ENCODE measurements at regions not wholly inside any gene's neighbourhood (a gene's known extent, or its start where the extent isn't known, plus 50 kb on each side); places are given as distances from the start of the nearest gene placed in this dataset.

DNA sequence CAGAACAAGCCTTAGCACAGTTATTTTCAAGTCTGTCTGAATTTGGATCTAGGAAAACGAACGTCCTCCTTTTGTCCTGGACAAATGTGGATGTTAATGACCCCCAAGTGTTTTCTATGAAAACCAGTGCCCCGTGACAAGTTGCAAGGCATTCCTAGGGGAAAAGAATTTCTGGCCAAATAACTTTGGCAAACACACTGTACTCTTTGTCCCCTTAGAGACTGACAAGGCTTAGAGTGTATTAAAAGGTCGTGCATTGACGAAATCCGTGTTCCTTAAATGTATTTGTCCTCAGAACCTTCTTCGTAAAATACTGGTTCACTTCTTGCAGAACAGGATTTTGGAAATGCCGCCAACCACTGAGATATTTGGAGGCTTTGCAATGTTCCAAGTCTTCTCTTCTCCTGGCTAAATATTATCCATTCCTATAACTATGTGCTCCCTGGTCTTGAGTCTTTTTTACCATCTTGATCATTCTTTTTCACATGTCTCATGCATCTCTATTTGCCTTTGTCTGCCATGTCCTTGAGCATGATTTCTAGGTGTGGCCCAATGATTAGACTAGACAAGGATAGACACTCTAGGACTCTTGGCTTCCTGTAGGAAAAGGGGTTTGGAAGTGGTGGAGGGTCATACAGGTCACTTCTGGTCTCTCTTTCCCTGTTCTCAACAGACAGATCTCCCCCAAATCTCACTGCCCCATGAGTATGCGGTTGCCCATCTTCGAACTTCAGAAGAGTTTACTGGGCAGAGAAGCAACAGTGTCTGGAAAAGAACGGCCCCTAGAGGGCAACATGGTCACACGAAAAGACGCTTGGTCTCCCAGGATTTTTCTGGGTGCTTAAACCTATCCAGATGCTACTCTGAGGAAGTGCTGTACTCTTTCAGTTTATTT is 117.5 kb downstream of the EDEM1 start:
- DNase-seq (ENCODE audit: low spot score): peak; percentile 54

DNA sequence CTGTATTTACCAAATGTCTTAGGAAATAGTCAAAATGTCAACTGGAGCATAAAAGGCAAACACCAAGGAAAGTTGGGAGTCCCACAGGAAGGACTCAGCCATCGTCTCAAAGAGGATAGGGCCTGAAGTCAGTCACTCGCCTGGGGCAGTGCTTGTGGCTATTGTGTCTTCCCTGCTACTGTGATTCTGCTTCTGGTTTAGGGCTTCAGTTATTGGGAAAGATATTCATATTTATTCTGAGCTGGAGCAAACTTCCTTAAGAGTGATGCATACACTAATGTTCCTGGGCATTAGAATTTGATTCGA is 118.1 kb downstream of the EDEM1 start:
- no peak for DNase-seq (ENCODE audit: low spot score)

DNA sequence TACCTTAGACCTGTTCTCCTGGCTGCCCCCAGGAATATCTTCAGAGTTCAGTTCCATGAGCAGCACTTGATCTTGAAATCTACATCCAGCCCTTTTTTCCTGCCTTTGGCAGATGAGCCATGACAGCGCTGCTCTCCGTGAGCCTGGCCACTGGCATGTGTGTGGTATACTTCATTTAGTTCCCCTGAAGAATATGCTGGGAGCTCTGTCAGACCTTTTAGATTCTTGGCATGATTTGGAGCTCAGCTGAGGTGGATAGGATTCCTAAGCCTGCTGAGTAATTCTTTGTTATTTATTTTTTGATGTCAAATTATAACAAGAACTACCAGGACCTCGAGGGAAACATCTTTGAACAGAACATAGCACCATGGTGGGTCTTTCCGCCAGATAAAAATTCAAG is 121.7 kb downstream of the EDEM1 start:
- no peak for DNase-seq (ENCODE audit: low spot score)

DNA sequence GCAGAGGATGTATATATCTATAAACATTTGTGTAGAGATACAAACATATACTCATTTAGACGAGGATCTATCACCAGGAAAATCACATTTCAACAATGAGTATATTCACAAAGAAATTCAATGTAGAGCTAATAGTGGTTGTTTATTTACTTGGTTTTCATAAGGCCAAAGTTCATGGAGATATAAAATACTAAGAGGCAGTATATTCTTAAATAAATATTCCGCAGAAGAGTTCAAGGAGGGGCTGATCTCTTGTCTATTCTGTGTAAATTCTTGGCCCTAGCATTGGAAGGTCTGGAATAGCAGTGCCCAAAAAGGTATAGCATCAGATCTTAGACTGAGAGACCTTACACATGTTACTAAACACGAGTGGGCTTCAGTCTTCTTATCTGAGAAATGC is 122.1 kb downstream of the EDEM1 start:
- DNase-seq (ENCODE audit: low spot score): no peak

DNA sequence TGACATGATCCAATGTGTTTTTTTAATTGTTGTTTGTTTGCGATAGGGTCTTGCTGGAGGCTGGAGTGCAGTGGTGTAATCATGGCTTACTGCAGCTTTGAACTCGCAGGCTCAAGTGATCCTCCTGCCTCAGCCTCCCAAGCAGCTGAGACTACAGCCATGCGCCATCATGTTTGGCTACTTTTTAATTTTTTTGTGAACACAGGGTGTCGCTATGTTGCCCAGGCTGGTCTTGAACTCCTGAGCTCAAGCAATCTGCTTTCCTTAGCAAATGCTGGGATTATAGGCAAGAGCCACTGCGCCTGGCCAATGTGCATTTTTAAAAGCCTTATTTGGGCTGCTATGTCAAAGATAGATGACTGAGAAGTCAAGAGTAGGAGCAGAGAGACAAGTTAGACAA is 123.0 kb downstream of the EDEM1 start:
- no peak for DNase-seq (ENCODE audit: low spot score)

DNA sequence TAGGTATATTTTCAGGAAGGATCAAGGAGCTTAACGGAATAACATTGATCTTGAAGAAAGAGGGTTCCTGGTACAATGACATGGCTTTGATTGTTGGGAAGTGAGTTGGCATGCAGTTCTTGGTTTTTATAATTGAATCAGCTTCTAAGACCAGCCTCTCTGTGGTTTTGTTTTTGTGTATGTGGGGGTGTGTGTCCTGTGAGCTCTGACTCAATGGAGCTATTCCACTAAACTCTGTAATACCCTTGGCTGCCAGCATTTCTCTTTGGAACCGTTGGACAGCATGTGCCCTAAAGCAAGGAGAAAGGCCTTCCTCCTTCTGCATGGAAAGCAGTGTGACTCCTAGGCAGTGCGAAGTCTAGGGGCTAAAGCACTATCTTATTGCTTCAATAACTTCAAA is 124.8 kb downstream of the EDEM1 start:
- no peak for DNase-seq (ENCODE audit: low spot score)

DNA sequence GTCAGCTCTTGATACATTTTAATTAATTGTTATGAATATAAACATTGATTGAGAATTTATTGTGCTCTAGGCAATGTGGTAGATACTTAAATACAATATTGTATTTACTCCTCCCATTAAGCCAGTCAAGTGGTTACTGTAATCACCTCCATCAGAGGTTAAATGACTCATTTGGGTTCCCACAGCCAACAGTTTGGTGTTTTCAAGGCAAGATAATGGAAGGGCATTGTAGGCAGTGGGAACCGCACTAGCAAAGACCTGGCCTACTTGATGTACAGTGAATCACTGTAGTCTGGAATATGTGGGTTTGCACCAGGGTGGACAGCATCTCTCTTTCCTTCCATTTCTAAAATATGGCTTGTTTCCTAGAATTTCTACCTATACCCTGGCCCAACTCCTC is 127.4 kb downstream of the EDEM1 start:
- no peak for DNase-seq (ENCODE audit: low spot score)

DNA sequence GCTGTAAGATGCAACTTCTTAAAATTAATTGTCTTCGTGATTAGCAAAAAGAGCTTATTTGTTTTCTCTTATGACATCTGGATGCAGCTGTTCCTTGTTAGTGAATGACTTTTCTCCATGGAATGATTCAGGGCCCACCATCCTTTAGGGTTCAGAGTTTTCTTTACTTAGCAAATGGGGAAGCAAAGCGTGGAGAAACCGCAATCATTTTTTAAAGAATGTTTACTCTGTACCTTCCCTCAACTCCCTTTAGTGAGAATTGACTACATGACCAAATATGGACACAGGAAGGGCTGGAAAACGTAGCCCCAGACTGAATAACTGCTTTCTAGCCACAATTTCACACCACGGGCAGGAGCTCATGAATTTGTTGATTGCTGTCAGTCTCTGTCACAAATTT is 130.1 kb downstream of the EDEM1 start:
- DNase-seq (ENCODE audit: low spot score): no peak

DNA sequence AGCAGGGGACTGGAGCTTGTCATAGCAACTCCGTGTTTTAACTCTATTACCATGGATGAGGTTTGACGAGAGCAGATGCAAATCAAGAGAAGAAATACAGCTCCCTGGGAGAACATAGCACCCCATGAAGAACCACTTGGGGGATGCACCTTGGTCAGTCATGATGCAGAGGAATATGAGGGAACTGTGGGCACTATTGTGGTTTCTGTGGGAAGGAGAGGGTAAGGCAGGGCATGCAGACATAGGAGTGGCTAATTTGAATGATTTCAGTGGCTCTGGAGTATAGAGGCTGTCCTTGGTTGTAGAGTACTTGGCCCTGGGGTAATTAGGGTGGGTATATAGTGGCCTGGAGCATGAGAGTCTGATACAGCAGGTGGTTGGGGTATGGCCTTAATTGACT is 131.9 kb downstream of the EDEM1 start:
- DNase-seq (ENCODE audit: low spot score): no peak

DNA sequence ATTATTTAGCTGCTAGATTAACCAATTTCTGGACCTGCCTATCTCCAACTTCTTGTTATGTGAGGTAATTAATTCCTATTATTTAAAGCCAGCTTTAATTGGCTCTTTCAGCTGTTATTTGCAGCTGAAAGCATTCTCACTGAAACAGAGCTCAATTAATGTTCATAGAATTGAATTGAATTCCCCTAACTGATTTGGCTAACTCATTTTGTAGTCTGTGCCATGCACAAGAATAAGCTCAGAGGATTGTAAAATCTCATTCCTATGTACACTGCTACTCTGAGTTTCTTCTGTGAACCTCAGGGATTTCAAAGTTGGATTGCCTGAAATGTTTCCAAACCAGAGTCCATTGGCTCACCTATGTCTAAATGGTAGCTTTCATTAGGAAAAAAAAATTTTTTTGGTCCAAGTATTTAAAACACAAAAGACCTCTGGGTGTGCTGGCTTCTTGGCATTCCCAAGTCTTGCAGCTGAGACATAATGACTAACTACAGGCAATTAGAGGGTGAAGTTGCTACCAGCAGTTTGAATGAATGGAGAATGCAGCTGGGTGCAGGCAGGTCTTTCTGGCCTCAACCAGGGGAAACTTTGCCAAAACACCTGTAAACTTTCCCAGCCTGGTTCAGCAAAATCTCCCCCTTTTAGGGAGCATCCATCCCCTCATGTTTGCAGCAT is 134.3 kb downstream of the EDEM1 start:
- no peak for DNase-seq (ENCODE audit: low spot score)

DNA sequence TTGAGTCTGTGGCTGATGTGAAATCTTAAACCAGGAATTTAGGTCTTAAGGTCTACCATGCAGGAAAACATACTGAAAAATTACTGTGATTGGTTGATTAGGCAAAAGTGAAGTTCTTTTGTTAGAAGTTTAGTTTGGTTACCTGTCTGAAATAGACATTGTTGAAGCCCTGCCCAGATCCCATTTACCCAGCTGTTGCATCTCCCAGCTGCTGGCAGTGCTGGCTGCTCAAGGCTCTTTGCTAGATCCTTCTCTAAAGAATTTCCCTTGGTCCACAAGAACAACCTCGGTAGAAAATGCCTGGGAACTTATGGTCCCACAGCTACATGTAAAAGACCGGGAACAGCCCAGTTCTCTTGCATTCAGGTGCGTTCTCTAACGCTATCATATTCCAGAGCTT is 137.3 kb downstream of the EDEM1 start:
- no peak for DNase-seq (ENCODE audit: low spot score)

DNA sequence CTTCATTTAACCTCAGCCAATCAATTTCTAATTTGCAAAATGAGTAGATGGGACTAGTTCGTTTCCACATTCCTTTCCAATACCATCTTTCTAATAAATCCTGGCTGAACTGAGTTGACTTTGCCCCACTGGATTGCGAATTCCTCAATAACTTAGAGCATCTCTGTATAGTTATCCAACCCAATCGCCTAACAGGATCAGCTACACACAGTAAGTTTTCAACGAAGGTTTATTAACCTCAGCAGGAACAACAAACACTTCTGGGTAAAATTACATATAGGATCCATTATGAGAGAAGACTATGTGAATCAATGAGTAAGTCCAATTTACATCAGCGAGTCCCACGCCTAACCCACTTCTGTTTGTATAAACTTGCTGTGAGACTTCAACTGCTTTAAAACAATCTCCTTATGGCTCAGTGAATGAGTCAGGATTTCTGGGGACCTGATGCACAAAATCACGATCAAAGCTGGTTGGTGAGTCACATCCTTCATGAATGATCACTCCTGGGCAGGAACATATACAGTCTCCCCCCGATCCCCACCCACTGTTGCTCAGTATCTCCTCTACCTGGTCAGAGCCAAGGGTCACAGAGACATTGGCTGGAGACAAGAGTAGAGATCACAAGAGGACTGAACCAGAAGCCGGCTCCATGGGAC is 142.8 kb downstream of the EDEM1 start:
- DNase-seq (ENCODE audit: low spot score): no peak

DNA sequence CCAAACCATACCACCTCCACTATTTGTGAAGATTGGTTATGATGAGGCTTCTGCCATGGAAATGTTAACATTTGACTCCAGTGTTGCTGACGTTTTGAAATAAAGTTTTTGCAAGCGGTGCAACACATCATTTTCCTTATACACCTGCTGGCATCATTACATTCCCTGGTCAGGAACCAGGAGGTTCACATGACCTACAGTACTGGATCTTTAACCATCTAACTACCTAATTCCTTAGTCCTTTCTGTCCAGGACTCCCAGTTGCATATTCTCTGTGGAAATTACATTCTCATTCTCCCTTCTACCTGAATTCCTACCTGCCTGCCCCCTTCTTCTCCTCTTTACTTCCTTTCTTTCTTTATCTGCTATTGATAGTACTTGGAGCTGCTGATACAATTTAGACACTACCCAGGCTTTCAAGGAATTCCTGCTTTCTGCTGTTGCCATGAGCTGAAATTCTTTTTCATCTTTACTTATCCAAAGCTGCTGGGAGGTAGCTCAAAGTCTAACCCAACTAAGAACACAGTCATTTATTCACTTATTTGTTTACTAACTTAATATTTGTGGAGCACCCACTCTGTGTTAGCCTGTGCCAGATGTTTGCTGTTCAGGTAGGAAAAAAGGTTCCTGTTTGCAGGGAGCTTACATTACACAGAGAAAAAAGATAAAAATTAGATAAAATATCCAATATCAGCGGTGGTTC is 144.2 kb downstream of the EDEM1 start:
- DNase-seq (ENCODE audit: low spot score): no peak

DNA sequence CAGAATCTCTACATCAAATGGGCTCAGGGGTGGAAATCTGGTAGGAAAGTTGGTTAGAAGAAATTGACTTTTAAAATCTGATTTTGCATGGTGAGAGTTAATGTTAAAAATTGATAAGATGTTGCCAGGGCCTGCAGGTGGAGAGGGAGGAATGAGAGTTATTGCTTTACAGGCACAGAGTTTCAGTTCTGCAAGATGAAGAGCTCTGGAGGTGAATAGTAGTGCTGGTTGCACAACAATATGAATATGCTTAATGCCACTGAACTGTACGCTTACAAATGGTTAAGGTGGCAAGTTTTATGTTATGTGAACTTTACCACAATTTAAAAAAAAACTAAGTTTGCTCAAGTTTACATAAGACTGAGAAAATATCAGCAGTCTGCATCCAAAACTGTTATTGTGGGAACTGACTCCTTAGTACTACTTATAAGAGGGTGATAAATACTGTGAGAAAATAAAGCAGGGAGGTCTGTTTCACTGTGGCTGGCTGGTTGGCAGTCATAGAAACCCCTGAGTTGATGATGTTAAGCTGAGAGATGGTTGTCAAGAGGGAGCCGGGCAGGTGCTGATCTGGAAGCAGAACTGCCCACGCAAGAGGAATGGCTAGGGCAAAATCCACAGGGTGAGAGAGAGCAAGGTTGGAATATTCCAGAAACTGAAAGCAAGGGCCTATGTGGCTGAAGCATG is 144.9 kb downstream of the EDEM1 start:
- no peak for DNase-seq (ENCODE audit: low spot score)

DNA sequence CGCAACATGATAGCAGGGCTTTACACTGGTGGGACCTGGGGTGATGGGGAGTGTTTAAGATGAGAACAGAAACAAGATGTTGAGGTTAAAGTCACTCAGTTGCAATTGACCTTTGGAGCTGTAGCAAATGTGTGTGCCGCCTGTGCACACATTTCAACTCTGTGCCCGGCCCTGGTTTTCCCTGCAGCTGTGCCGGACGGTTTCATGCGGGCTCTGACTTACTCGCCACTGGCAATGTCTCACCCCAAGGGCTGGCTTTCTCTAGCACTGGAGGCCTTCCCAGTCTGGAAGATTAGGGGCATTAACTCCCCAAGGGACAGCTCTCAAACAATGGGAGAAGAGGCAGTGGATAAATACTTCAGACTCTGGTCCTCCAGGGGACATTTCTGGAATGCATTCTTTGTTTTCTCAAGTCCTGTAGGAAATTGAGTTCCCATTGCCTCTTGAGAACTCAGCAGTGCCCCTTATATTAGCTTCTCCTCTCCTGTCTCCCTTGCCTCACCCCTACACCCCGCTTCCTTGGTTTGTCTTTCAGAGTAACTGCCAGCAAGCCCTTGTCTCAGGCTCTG is 152.5 kb downstream of the EDEM1 start:
- DNase-seq (ENCODE audit: low spot score): peak; percentile 39

DNA sequence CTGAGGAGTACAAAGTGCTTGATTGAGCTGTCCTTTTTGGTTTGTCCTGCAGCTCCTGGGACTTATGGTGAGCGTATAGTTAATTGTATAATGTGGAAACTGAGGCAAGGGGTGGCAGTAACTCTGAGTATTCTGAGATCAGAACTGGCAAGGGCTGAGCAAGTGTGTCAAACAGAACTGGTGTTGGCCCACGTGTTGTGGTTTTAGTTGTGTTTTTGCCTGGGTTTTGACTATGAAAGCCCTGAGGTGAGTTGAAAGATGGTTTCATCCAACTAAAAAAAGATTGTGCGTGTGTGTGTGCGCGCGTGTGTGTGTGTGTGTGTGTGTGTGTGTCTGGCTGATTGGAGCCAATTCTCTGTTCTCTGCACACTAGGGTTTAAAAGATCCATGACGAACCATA is 154.1 kb downstream of the EDEM1 start:
- no peak for DNase-seq (ENCODE audit: low spot score)

DNA sequence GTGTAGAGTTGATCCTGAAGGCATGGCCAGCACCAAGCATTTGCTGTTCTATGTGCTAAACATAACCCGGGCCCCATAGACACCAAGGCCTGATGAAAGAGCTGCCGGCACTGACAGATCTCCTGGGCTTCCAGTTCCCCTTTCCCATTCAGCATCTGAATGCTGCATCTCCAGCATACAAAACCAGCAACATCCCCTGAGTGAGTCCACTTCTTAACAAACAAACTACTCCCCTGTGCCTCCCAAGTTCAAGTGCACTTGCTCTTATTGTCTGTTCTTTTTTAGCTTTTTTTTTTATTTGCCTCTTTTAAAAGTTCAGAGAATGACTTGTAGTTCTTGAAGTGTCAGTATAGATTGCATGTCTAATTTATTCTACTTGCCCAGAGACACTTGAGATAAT is 156.0 kb downstream of the EDEM1 start:
- no peak for DNase-seq (ENCODE audit: low spot score)

DNA sequence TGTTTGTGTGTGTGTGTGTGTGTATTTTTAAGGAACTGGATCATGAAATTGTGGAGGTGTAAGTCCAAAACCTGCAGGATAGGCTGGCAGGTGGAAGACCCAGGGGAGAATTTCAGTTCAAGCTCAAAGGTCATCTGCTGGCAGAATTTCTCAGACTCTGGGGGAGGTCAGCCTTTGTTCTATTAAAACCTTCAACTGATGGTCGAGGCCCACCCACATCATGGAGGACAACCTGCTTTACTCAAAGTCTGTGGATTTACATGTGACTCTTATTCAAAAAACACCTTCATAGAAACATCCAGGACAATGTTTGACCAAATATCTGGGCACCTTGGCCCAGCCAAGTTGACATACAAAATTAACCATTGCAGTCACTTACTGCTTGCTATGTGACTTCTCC is 157.2 kb downstream of the EDEM1 start:
- DNase-seq (ENCODE audit: low spot score): no peak

DNA sequence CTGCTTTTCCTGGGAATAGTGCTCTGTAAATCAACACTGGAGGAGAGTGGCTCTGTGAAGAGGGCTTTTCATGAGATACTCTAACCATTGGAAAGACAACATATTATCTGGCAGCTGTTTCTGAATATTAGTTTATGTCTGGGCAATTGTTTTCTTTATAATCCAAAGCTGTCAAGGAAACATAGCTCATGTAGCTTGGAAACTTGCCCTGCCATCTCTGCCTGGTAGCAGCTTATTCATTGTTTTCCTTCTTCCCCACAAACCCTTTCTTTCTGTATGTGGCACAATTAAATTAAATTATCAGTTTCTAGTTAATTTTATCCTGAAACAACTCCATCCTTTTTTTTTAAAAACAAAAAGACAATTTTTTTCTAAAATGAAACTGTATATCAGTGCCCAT is 160.0 kb downstream of the EDEM1 start:
- DNase-seq (ENCODE audit: low spot score): no peak

DNA sequence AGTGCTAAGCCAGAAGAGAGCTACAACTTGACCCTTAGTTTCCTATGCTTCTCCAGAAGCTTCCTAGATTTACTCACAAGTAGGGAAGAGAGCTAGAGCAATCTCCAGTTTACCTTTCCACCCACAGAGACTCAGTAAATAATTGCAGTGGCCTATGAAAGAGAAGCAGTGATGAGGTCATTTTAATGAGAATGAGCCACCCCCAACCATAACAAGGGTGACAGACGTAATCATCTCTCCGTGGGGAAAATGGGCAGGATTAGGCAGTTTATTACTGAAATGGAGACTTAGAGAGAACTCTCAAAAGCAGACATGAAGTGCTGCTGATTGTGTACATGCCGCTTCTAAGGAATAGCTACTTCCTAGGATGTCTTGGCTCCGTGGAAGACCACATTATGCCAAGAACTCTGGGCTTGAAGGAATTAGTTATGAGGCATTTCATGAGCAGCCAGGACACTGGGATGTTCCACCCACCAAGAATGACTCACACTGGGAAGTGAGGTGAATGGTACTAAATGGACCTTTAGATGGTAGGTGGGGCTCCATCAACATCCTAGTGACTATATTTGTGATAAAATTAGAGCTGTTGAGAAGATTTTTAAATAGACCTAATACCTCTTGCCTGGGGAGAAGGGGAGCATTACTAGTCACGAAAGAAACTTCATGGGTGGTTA is 160.9 kb downstream of the EDEM1 start:
- no peak for DNase-seq (ENCODE audit: low spot score)

DNA sequence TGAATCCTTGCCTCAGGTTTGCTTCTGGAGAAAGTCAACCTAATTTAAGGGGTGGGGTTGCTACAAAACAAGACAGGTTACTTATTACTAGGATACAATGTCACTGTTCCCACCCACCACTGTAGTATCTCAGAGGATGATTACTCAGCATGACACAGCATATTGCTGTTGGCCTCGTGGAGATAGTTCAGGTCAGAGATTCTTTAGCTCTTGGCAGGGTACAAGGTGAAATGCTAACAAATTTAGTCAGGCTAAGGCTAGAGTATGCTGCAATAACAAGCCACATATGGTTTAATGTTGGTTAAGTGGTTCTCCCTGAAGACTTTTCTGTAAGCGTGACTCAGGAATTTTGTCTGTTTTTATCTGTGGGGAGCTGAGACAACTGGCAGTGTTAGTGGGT is 161.8 kb downstream of the EDEM1 start:
- no peak for DNase-seq (ENCODE audit: low spot score)
